SKM-1 treated with dmso at 0.1 percent for 144 hours (cell line): ENCODE measurements at regions not wholly inside any gene's neighbourhood (a gene's known extent, or its start where the extent isn't known, plus 50 kb on each side); places are given as distances from the start of the nearest gene placed in this dataset.

Experiments
- DNase-seq: peaks from one replicate; lab custom pipeline; 2025; ENCODE audit not compliant: unreplicated experiment; lab: John Stamatoyannopoulos, UW

- peak; percentile 36 for DNase-seq
These were observed 91.0 kb upstream of the KCNA3 start for GRCh38 chr1:110765640-110766335.

- DNase-seq = no peak
These were observed 88.4 kb upstream of the KCNA3 start for GRCh38 chr1:110763149-110763548.

DNA sequence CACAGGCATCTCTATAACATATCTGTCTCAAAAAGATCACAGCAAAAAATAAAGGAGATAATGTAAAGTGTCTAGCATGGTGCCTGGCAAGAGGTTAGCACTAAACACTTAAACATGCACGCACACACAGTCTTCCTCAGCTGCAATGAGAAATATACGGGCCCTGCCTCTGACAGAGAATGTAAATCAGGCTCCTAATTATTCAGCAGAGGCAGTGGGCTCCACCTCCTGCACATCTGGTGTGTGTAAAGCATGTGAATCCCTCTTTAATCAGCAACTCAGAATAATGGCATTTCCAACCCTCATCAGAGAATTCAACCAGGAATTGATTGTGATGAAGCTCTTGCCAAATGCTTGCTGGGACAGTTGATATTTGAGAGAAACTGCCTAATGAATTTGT, 85.6 kb upstream of the KCNA3 start:
- DNase-seq = no peak

GRCh38 chr1:110756506-110756905, 81.8 kb upstream of the KCNA3 start:
- no peak for DNase-seq

GRCh38 chr1:110752941-110753725, 78.4 kb upstream of the KCNA3 start:
- DNase-seq = no peak

- DNase-seq = no peak
These were observed 75.8 kb upstream of the KCNA3 start for GRCh38 chr1:110750562-110750961.

DNA sequence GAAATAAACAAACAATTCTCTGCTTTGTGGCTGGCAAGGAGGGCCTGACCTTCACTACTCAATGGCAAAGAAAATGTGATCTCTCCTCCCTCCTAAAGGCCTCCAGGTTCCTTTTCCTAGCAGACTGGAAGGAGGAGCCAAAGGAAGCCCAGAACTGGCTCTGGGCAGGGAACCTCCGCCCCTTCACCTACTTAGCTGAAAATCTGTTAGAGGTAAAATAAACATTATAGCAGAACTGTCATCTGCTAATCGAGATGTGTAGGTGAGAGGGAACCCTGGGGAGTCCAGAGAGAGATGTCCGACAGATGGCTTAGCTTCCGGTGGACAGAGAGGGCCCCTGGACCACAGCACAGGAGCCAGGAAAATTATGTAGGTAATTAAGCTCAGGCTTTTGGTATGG, 75.2 kb upstream of the KCNA3 start:
- DNase-seq = no peak

DNA sequence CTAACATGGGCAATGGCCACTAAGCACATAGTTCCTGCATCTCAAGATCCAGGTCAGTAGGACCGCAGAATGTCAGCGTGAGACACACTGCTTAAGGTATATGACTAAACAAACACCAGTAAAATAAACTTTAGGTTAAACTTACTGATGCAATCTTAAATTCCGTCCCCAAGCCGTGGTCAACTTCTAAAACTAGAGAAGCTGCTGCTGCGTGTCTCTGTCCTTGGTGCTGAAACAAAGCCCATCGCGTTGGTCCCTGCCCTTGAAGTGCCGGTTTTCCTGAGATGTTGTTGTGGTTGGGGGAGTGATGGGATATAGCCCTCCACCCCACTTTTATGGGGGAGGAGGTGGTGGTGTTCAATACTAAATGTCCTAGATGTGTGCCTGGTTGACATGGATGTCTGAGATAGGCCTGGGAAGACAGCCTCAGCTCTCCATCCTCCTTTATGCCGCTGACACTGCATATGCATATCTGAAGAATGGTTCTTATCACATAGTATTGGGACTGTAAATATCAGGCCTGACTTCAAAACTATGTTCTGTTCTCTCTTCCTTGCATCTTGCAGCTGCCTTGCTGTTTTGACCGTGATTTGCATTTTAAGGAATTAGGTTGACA, 72.0 kb upstream of the KCNA3 start:
- DNase-seq = no peak

DNA sequence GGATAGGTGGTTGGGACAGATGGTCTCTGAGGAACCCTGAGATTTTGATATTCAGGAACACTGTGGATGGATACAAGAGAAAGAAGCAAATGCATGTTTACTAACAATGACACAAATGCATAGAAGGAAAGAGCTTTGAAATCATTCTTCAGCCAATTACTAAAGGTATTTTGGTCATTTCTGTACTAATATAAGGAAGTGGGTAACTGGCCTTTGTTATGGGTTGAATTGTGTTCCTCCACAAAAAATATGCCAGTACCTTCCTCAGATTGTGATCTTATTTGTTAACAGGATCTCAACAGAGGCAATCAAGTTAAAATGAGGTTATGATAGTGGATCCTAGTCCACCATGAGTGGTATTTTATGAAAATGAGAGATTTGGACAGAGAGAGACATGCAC, 68.7 kb upstream of the KCNA3 start:
- no peak for DNase-seq

DNA sequence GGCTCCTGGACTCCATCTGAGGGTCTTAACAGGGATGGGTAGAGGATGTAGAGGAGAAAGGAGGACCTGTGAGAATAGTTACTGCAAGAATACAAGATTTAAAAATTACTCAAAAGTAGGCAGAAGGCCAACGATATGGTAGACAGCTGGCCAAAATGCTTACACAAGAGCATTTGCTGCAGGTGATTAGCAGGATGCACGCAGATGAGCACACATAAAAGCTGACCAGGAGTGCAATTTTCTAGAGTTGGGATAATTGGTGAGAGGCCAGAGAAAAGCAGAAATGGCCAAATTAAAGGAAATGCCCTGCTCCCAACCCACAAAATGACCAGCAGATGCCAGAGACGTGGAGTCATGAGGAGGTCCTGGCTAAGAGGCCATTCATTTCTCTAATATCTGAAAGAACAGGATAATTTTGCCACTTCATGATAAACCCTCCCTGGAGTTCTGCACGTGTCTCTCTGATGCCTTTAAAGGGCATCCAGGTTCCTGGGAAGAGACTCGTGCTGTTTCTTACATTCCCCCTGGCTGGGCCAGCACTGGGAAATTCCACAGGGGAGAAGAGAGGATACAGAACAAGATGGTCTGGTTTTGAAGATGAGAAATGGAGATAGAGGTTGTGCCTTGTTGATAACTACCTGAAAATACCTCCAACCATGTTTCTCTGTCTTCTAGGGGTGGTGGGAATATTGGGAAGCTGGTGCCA, 62.3 kb upstream of the KCNA3 start:
- no peak for DNase-seq

GRCh38 chr1:110734133-110734680, 59.5 kb upstream of the KCNA3 start:
- no peak for DNase-seq

GRCh38 chr1:110731529-110731928, 56.8 kb upstream of the KCNA3 start:
- DNase-seq = no peak

DNA sequence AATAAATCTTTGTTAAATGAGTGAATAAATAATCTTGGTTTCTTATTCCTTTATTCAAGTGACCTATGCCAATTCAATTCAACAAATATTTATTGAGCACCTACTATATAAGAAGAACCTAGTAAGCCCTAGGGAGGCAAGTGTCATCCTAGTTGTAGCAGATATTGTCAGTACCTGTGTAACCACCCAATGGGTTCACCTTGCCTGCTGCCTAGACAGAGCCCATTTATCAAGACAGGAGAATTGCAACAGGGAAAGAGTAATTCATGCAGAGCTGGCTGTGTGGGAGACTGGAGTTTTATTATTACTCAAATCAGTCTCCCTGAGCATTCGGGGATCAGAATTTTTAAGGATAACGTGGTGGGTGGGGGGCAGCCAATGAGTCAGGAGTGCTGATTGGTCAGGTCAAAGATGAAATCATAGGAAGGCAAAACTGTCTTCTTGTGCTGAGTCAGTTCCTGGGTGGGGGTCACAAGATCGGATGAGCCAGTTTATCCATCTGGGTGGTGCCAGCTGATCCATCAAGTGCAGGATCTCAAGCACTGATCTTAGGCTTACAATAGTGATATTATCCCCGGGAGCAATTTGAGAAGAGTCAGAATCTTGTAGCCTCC, 53.8 kb upstream of the KCNA3 start:
- no peak for DNase-seq

DNA sequence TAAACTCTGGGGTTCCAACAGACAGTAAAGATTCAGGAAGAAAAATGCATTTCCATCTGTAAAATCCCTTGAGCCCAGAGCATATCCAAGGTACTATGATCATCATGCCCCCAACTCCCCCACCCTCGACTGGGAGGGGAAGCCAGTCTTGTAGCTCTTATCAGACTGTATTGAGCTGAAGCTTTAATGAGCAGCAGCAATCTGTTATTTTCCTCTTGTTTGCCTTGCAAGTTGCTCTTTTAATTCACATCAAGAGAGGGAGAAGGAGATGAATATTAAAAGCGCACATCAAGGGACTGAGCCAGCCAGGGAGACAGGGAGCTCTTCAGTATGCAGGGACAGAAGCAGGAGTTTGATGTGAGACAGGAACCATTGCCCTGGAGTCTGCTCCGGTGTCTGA, 52.5 kb upstream of the KCNA3 start:
- DNase-seq = no peak

GRCh38 chr1:110726755-110727154, 52.0 kb upstream of the KCNA3 start:
- DNase-seq = no peak
